ENCODE measurements at regions not wholly inside any gene's neighbourhood (a gene's known extent, or its start where the extent isn't known, plus 50 kb on each side); places are given as distances from the start of the nearest gene placed in this dataset.
"Not testable (repeated sequence)": the region's sequence is repeated elsewhere in the genome, so short reads cannot be mapped to it uniquely, and the experiment has no call there.

DNA sequence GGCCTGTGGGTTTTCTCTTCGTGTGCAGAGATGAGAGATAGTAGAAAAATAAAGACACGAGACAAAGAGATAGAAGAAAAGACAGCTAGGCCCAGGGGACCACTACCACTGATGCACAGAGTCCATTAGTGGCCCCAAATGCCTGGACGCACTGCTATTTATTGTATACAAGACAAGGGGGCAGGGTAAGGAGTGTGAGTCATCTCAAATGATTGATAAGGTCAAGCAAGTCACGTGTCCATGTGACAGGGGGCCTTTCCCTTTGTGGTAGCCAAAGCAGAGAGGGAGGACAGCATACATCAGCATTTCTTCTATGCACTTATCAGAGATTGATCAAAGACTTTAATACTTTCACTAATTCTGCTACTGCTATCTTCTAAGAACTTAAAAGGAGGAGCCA, 53.0 kb upstream of the PRSS16 start:
- TF ChIP-seq, protein P1, sequence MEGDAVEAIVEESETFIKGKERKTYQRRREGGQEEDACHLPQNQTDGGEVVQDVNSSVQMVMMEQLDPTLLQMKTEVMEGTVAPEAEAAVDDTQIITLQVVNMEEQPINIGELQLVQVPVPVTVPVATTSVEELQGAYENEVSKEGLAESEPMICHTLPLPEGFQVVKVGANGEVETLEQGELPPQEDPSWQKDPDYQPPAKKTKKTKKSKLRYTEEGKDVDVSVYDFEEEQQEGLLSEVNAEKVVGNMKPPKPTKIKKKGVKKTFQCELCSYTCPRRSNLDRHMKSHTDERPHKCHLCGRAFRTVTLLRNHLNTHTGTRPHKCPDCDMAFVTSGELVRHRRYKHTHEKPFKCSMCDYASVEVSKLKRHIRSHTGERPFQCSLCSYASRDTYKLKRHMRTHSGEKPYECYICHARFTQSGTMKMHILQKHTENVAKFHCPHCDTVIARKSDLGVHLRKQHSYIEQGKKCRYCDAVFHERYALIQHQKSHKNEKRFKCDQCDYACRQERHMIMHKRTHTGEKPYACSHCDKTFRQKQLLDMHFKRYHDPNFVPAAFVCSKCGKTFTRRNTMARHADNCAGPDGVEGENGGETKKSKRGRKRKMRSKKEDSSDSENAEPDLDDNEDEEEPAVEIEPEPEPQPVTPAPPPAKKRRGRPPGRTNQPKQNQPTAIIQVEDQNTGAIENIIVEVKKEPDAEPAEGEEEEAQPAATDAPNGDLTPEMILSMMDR (IDR thresholded peaks at IDR 0.05), result not testable (repeated sequence)
- not testable (repeated sequence) for TF ChIP-seq POLR2A (IDR thresholded peaks at IDR 0.05)

Measured in ovary (tissue), 3 donors.